Central memory CD8-positive, alpha-beta T cell (primary cell): ENCODE measurements at regions not wholly inside any gene's neighbourhood (a gene's known extent, or its start where the extent isn't known, plus 50 kb on each side); places are given as distances from the start of the nearest gene placed in this dataset.
"Not testable (repeated sequence)": the region's sequence is repeated elsewhere in the genome, so short reads cannot be mapped to it uniquely, and the experiment has no call there.

Experiments
- ATAC-seq: fragments of 150-1000 bp; cut with Tn5 transposase; replicated peaks from 2 replicates; pipeline ENCODE4 v1.10.0; 2022; ENCODE audit warnings: mild to moderate bottlenecking, moderate FRiP score, moderate number of reproducible peaks; ENCODE audit not compliant: poor library complexity, severe bottlenecking; ENCODE audit errors: extremely low read depth
- DNase-seq, 2 donors: peaks; one replicate each; pipeline ENCODE4 v3.0.0; 2021; ENCODE audit warnings: low spot score in 2 of 2
- H3K27ac Mint-ChIP-seq: one replicate; pipeline ENCODE4 v1.8.0; 2022; ENCODE audit warnings: low read depth, mild to moderate bottlenecking, moderate library complexity, mixed read lengths
- H3K27me3 Mint-ChIP-seq: one replicate; pipeline ENCODE4 v1.8.0; 2022; ENCODE audit warnings: mixed read lengths
- H3K36me3 Mint-ChIP-seq: one replicate; pipeline ENCODE4 v1.8.0; 2022; ENCODE audit warnings: mild to moderate bottlenecking, moderate library complexity, mixed read lengths; ENCODE audit not compliant: insufficient read depth
- H3K4me1 Mint-ChIP-seq: one replicate; pipeline ENCODE4 v1.8.0; 2022; ENCODE audit warnings: mixed read lengths
- H3K4me3 Mint-ChIP-seq: one replicate; pipeline ENCODE4 v1.8.0; 2022; ENCODE audit warnings: mild to moderate bottlenecking, moderate library complexity, mixed read lengths
- H3K9me3 Mint-ChIP-seq: one replicate; pipeline ENCODE4 v1.8.0; 2022; ENCODE audit warnings: mixed read lengths

DNA sequence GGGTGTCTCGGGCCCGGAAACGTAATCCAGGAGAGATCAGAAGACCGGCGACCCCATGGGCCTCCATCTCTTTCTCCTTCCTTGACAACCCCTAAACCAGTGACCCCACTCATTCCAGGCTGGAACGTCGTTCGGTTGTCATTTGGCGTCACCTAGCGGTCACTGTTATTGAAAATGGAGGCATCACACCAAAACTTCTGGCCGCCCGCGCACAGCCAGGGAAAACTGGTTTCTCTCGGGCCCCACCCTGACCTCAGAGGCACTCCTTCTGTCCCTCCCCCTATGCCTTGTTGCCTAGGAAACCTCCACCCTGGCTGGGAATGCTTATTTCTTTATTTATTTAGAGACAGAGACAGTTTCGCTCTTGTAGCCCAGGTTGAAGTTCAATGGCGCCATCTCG is 2327.3 kb upstream of the TPTE start:
- ATAC-seq: peak; percentile 47
- not testable (repeated sequence) for H3K9me3 Mint-ChIP-seq, H3K4me1 Mint-ChIP-seq, DNase-seq, H3K36me3 Mint-ChIP-seq, H3K27ac Mint-ChIP-seq, H3K4me3 Mint-ChIP-seq, H3K27me3 Mint-ChIP-seq

DNA sequence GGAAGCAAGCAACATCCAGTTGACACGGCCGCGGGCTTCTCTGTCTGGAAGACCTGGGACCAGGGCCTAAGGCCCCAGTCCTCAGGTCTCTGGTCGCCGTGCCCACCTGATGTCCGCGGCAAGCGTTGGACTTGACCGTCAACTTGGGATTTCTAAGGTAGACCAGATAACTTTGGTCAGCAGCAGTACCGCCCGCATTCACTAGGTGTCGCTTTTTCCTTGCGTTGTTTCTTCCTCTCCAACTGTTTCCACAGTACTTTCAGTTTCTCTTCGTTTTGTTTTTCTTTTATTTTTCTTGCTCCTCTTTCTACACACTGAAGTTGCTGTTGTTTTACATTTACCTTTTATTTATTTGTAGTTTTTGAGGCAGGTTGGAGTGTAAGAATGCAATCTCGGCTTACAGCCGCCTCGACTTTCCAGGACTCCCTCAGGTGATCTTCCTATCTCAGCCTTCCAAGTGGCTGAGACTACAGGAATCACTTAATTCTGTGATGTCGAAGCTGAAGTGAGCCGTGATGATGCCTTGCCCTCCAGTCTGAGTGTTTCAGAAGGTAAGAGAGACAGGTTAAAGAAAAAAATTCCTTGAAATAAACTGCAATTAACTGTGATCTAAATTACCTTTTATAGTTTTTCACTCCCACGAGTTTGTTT is 2323.9 kb upstream of the TPTE start:
- not testable (repeated sequence) for H3K4me3 Mint-ChIP-seq, H3K27ac Mint-ChIP-seq, H3K27me3 Mint-ChIP-seq, DNase-seq, H3K36me3 Mint-ChIP-seq, H3K9me3 Mint-ChIP-seq, H3K4me1 Mint-ChIP-seq
- ATAC-seq: peak; percentile 71

DNA sequence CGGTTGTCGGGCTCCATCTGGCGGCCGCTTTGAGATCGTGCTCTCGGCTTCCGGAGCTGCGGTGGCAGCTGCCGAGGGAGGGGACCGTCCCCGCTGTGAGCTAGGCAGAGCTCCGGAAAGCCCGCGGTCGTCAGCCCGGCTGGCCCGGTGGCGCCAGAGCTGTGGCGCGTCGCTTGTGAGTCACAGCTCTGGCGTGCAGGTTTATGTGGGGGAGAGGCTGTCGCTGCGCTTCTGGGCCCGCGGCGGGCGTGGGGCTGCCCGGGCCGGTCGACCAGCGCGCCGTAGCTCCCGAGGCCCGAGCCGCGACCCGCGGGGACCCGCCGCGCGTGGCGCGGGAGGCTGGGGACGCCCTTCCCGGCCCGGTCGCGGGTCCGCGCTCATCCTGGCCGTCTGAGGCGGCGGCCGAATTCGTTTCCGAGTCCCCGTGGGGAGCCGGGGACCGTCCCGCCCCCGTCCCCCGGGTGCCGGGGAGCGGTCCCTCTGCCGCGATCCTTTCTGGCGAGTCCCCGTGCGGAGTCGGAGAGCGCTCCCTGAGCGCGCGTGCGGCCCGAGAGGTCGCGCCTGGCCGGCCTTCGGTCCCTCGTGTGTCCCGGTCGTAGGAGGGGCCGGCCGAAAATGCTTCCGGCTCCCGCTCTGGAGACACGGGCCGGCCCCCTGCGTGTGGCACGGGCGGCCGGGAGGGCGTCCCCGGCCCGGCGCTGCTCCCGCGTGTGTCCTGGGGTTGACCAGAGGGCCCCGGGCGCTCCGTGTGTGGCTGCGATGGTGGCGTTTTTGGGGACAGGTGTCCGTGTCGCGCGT is 2316.1 kb upstream of the TPTE start:
- H3K36me3 Mint-ChIP-seq, H3K9me3 Mint-ChIP-seq, DNase-seq, H3K4me1 Mint-ChIP-seq, H3K4me3 Mint-ChIP-seq, H3K27ac Mint-ChIP-seq, H3K27me3 Mint-ChIP-seq: not testable (repeated sequence)
- ATAC-seq: peak; percentile 77

DNA sequence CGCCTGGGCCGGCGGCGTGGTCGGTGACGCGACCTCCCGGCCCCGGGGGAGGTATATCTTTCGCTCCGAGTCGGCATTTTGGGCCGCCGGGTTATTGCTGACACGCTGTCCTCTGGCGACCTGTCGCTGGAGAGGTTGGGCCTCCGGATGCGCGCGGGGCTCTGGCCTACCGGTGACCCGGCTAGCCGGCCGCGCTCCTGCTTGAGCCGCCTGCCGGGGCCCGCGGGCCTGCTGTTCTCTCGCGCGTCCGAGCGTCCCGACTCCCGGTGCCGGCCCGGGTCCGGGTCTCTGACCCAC is 2315.5 kb upstream of the TPTE start:
- not testable (repeated sequence) for H3K4me1 Mint-ChIP-seq, H3K9me3 Mint-ChIP-seq, H3K4me3 Mint-ChIP-seq, DNase-seq, H3K27me3 Mint-ChIP-seq, H3K27ac Mint-ChIP-seq, H3K36me3 Mint-ChIP-seq, ATAC-seq

DNA sequence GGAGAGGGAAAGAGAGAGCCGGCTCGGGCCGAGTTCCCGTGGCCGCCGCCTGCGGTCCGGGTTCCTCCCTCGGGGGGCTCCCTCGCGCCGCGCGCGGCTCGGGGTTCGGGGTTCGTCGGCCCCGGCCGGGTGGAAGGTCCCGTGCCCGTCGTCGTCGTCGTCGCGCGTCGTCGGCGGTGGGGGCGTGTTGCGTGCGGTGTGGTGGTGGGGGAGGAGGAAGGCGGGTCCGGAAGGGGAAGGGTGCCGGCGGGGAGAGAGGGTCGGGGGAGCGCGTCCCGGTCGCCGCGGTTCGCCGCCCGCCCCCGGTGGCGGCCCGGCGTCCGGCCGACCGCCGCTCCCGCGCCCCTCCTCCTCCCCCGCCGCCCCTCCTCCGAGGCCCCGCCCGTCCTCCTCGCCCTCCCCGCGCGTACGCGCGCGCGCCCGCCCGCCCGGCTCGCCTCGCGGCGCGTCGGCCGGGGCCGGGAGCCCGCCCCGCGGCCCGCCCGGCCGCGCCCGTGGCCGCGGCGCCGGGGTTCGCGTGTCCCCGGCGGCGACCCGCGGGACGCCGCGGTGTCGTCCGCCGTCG is 2308.3 kb upstream of the TPTE start:
- peak; percentile 14 to 64 for DNase-seq
- not testable (repeated sequence) for H3K27ac Mint-ChIP-seq, ATAC-seq, H3K36me3 Mint-ChIP-seq, H3K4me1 Mint-ChIP-seq, H3K9me3 Mint-ChIP-seq, H3K4me3 Mint-ChIP-seq, H3K27me3 Mint-ChIP-seq

DNA sequence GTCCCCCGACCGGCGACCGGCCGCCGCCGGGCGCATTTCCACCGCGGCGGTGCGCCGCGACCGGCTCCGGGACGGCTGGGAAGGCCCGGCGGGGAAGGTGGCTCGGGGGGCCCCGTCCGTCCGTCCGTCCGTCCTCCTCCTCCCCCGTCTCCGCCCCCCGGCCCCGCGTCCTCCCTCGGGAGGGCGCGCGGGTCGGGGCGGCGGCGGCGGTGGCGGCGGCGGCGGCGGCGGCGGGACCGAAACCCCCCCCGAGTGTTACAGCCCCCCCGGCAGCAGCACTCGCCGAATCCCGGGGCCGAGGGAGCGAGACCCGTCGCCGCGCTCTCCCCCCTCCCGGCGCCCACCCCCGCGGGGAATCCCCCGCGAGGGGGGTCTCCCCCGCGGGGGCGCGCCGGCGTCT is 2306.8 kb upstream of the TPTE start:
- H3K27ac Mint-ChIP-seq, H3K4me3 Mint-ChIP-seq, H3K36me3 Mint-ChIP-seq, H3K4me1 Mint-ChIP-seq, ATAC-seq, H3K27me3 Mint-ChIP-seq, H3K9me3 Mint-ChIP-seq, DNase-seq: not testable (repeated sequence)

DNA sequence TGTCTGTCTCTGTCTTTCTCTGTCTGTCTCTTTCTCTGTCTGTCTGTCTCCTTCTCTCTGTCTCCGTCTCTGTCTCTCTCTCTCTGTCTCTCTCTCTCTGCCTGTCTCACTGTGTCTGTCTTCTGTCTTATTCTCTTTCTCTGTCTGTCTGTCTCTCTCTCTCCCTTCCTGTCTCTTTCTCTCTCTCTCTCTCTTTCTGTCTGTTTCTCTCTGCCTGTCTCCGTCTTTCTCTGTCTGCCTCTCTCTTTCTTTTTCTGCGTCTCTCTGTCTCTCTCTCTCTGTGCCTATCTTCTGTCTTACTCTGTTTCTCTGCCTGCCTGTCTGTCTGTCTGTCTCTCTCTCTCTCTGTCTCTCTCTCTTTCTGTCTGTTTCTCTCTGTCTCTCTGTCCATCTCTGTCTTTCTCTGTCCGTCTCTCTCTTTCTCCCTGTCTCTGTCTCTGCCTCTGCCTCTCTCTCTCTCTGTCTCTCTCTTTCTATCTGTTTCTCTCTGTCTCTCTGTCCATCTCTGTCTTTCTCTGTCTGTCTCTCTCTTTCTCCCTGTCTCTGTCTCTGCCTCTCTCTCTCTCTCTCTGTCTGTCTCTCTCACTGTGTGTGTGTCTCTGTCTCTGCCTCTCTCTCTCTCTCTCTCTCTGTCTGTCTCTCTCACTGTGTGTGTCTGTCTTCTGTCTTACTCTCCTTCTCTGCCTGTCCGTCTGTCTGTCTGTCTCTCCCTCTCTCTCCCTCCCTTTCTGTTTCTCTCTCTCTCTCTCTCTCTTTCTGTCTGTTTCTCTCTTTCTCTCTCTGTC is 2291.8 kb upstream of the TPTE start:
- not testable (repeated sequence) for H3K4me1 Mint-ChIP-seq, ATAC-seq, H3K27ac Mint-ChIP-seq, H3K36me3 Mint-ChIP-seq, H3K4me3 Mint-ChIP-seq, DNase-seq, H3K27me3 Mint-ChIP-seq
- peaks cover 12% of the 10 kb centered on the region for H3K9me3 Mint-ChIP-seq

DNA sequence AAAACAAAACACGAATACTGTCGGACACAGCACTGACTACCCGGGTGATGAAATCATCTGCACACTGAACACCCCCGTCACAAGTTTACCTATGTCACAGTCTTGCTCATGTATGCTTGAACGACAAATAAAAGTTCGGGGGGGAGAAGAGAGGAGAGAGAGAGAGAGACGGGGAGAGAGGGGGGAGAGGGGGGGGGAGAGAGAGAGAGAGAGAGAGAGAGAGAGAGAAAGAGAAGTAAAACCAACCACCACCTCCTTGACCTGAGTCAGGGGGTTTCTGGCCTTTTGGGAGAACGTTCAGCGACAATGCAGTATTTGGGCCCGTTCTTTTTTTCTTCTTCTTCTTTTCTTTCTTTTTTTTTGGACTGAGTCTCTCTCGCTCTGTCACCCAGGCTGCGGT is 2290.1 kb upstream of the TPTE start:
- H3K9me3 Mint-ChIP-seq: peaks cover 12% of the 10 kb centered on the region
- not testable (repeated sequence) for H3K27ac Mint-ChIP-seq, H3K4me1 Mint-ChIP-seq, H3K4me3 Mint-ChIP-seq, H3K36me3 Mint-ChIP-seq, ATAC-seq, H3K27me3 Mint-ChIP-seq, DNase-seq

DNA sequence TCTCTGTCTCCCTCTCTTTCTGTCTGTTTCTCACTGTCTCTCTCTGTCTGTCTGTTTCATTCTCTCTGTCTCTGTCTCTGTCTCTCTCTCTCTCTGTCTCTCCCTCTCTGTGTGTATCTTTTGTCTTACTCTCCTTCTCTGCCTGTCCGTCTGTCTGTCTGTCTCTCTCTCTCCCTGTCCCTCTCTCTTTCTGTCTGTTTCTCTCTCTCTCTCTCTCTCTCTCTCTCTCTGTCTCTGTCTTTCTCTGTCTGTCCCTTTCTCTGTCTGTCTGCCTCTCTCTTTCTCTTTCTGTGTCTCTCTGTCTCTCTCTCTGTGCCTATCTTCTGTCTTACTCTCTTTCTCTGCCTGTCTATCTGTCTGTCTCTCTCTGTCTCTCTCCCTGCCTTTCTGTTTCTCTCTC is 2288.4 kb upstream of the TPTE start:
- DNase-seq: peak in 1 of 2 donors; percentile 12
- not testable (repeated sequence) for H3K4me1 Mint-ChIP-seq, H3K27me3 Mint-ChIP-seq, ATAC-seq, H3K27ac Mint-ChIP-seq, H3K4me3 Mint-ChIP-seq
- Mint-ChIP-seq H3K36me3 (peaks cover 10% of the 10 kb centered on the region), H3K9me3 (peaks cover 12% of the 10 kb centered on the region)

DNA sequence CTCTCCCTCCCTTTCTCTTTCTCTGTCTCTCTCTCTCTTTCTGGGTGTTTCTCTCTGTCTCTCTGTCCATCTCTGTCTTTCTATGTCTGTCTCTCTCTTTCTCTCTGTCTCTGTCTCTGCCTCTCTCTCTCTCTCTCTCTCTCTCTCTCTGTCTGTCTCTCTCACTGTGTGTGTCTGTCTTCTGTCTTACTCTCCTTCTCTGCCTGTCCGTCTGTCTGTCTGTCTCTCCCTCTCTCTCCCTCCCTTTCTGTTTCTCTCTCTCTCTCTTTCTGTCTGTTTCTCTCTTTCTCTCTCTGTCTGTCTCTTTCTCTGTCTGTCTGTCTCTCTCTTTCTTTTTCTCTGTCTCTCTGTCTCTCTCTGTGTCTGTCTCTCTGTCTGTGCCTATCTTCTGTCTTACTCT is 2287.3 kb upstream of the TPTE start:
- not testable (repeated sequence) for H3K4me3 Mint-ChIP-seq, H3K27ac Mint-ChIP-seq

DNA sequence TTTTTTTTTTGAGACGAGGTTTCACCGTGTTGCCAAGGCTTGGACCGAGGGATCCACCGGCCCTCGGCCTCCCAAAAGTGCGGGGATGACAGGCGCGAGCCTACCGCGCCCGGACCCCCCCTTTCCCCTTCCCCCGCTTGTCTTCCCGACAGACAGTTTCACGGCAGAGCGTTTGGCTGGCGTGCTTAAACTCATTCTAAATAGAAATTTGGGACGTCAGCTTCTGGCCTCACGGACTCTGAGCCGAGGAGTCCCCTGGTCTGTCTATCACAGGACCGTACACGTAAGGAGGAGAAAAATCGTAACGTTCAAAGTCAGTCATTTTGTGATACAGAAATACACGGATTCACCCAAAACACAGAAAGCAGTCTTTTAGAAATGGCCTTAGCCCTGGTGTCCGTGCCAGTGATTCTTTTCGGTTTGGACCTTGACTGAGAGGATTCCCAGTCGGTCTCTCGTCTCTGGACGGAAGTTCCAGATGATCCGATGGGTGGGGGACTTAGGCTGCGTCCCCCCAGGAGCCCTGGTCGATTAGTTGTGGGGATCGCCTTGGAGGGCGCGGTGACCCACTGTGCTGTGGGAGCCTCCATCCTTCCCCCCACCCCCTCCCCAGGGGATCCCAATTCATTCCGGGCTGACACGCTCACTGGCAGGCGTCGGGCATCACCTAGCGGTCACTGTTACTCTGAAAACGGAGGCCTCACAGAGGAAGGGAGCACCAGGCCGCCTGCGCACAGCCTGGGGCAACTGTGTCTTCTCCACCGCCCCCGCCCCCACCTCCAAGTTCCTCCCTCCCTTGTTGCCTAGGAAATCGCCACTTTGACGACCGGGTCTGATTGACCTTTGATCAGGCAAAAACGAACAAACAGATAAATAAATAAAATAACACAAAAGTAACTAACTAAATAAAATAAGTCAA is 2276.4 kb upstream of the TPTE start:
- H3K27ac Mint-ChIP-seq, DNase-seq, H3K27me3 Mint-ChIP-seq, H3K9me3 Mint-ChIP-seq, H3K4me3 Mint-ChIP-seq, H3K36me3 Mint-ChIP-seq, H3K4me1 Mint-ChIP-seq: not testable (repeated sequence)
- ATAC-seq: peak; percentile 48

More for the DNA sequence above, 2287.3 kb upstream of the TPTE start:
- not testable (repeated sequence) for ATAC-seq, H3K27me3 Mint-ChIP-seq, H3K4me1 Mint-ChIP-seq, H3K9me3 Mint-ChIP-seq, H3K36me3 Mint-ChIP-seq
- peak; percentile 22 to 27 for DNase-seq
